ENCODE measurements at regions not wholly inside any gene's neighbourhood (a gene's known extent, or its start where the extent isn't known, plus 50 kb on each side); places are given as distances from the start of the nearest gene placed in this dataset.

DNA sequence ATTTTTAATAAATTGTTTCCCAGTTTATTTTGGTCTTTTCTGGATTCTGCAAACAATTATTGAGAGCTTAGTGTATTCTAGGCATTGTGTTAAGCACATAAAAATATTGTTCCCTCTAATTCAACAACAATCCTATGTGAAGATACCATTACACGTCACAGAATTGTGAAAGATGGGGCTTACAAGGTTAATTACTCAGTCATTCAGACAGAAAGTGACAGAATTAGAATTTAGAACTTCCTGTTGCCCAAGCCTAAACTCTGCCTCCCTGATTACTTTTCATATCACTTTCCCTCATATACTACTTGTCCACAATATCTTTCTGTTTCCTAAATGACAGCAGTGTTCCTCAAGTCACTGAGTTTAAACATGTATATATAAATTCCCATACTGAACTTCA, 186.7 kb upstream of the VEGFC start:
- DNase-seq (ENCODE audit: low read depth): no peak

DNA sequence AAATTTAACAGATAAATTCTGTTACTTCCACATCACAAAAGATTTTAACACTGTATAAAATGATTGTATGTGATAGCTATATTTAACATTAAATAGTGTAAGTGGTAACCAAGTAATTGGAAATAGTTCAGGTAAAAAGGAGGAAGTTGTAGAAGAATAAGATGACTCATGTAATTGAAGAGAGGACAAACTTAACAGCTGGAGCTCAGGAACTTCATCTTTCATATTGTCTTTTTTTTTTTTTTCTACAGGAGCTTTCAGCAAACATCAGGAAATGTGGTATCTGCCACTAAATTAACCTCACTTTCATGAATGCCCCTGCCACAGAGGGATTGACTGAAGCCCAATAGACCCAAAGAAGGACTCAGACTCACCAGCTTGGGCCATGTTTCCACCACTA, 188.4 kb upstream of the VEGFC start:
- no peak for DNase-seq (ENCODE audit: low read depth)

DNA sequence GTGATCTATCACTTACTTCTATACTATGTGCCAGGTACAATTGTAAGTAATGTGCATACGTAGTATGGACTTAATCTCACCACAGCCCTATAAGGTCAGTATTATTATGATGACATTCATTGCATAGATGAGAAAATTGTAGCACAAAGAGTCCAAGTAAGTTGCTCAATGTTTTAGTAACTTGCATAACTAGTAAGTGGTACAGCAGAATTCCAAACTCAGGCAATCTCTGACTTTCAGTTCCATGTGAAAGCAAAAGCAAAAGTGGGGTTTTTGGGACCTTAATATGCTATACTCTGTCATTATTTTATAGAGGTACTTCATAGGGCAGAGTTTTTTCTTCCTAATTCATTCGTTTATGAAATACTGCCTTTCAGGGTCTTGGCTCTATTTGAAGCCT, 188.8 kb upstream of the VEGFC start:
- DNase-seq (ENCODE audit: low read depth): no peak

DNA sequence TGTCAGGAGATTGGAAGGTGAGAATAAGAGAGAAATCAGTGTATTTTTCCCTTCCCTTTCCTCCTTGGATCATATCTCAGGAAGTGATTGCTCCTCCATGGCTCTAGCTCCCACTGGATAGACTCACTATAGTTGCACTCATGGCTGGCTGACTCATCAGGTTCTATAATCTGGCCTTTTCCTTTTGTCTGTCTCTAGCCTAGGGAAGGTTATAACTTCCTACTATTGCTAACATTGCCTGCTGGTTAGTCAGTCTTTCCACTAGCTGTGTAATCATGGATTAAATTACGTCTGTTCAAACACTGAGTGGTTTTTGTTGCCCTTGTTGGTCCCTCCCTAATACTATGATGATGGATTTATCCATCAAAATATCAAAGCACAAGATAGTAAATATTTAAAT, 195.5 kb upstream of the VEGFC start:
- DNase-seq (ENCODE audit: low read depth): no peak

DNA sequence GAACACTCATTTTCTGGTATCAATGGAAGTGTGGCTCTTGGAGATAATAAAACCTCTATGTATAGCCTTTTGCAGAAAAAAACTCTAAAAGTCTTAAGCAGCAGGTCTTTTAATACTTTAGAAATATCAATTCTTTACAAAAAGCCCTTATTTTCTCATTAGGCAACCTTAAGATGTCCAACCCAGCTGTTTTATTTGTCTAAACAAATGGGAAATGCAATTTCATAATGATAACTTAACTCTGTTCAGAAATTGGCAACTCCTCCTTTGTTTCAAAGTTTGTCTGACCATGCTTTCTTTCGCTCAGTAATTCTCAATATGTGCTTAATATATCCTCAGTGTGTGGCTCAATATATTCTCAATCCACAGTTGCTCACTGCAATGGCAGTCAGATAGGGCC, 196.5 kb upstream of the VEGFC start:
- DNase-seq (ENCODE audit: low read depth): no peak

DNA sequence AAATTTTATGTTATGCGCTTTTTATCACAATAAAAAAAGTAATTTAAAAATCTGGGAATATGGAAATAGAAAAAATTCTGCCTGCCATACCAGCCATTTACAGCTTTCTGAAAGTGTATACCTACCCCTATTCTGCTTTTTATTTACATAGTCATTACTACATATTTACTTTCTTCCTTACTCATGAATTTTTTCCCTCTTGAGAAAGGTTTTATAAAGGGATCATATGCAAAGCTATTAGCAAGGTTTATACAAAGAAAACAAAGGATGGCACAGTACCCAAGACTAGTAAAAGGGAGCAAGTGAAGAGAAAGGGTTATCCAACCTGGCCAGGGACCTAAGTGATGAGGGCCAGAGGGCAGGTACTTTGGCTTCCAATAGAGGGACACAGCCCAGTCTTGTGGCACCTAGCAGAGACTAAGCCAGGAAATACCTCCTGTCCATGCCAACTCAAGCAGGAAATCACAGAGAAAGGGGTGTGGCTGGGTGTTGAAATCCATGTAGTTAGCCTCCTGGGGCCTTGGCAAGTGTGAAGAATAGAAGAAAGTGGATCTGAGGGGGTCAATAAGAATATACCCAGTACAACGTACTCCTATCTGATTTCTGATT, 207.3 kb upstream of the VEGFC start:
- no peak for DNase-seq (ENCODE audit: low read depth)

DNA sequence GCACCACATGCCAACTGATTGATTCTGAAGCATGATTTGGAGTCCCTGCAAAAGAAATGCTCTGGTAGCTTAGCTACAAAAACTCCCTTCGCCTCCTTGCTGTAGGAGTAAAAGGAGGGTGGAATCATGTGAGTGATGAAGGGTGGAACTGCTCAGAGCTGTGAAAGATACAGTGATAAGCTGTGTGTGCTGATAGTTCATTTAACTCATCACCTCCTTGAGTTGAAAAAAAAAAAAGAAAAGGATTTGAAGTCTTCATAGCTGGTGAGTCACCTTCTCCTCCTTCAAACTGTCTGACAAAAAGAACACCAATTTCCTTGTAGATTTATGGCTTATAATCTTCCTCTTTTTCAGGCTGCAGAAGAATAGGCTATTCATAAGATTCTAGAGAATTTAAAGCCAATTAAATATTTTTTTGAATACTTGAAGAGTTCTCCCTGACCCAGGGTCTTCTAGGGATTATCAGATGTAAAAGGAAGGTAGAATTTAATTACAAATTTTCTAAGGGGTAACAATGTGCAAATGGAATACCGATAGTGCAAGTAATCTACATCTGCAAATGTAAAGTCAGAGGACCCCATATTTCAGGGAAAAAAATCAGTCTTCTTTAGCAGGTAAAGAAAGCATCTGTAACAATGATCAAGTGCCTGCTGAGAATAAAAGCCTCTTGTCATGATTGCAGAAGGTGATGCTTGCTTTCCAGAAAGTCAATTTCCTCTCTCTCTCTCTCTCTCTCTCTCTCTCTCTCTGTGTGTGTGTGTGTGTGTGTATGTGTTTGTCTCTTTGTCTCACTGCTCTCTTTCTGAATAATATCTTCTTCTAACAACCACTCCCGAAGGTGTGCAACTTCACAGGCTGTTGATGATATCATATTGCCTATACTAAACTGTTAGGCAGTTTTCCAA, 208.8 kb upstream of the VEGFC start:
- no peak for DNase-seq (ENCODE audit: low read depth)

DNA sequence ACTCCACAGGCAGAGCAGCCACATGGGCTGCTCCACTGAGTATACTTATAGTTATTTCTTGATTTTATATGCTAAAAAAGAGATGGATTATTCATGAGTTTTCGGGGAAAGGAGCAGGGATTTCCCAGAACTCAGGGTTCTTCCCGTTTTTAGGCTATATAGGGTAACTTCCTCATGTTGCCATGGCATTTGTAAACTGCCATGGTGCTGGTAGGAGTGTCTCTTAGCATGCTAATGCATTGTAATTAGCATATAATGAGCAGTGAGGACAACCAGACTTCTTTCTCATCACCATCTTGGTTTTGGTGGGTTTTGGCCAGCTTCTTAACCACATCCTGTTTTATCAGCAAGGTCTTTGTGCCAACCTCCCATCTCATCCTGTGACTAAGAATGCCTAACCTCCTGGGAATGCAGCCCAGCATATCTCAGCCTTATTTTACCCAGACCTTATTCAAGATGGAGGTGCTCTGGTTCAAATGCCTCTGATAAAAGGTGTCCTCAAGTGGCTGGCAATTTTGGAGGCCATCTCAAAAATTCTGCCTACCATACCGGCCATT, 213.0 kb upstream of the VEGFC start:
- DNase-seq (ENCODE audit: low read depth): no peak

DNA sequence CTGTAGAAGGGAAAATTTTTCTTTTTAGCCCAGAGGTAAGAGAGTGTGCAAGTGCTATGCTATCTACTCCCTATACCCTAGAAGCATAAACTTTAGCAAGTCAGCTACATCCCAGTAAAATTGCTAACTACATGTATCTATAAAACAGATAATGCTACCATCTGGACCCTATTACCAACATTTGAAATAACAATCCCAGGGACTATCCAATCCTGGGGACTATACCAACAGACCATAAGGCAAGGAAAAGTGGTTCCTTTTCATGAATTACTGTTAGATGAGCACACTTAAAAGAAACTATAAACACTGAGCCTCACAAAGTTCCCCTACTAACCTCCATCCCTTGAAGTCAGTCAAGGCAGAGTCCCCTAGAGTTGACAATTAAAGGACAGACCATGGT, 213.6 kb upstream of the VEGFC start:
- DNase-seq (ENCODE audit: low read depth): no peak

DNA sequence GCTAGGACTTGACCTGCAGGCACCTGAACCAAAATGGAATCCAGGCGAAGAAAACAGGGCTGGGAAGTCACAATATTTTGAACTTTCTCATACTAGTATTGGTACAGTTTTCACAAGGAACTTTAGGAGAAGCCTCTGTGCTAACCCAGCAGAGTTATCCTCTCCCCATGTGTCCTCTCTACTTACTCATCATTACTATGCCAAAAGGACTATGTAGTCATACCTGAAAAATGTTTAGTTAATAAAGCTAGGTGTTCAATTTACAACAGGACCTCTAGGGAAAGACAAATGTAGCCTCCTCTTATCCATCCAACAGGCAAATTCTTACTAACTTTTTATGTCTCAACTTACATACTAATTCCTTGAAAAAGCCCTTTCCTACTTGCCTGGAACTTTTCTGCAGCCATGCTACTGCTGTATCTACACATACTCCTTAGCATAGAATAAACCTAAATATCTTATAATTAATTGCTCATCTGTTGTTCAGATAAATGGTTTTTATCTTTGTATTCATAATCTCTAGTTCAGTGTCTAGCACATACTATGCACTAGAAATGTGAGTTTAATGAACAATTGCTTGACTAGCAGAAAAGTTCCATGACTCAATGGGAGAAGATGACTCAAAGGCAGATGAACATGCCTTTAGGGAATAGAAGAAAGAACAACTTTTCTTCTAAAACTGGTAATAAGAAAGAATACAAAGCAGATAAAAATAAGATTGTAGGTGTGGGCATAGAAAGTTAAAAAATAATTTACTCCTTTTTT, 215.5 kb upstream of the VEGFC start:
- no peak for DNase-seq (ENCODE audit: low read depth)

DNA sequence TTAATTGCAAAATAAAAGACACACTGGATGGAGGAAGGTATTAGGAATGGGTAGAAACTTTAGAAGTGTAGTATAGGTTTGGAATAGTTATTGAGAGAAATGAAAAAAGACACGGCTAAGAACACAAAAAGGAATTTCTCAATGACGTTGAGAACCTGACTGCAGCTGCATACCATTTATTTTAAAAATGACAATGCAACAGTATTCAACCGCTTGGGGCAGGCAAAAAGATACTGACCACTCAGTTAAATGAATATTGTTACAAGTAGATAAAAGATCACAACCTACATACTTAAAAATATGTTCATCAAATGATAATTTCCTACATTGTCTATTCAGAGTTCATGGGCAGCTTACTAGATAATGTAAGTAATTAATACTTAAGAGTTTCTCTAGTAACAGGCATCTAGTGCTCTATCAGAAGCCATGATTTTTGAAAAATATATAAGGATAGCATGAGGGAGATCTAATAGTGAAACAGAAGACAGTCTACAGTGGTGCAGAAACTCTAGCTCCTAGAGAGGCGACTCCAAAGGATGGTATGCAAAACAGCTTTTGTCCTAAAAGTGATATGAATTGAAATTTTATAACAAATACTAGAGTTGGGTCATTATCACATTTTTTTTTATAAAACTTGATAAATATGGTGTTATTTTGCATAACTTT, 216.2 kb upstream of the VEGFC start:
- no peak for DNase-seq (ENCODE audit: low read depth)

DNA sequence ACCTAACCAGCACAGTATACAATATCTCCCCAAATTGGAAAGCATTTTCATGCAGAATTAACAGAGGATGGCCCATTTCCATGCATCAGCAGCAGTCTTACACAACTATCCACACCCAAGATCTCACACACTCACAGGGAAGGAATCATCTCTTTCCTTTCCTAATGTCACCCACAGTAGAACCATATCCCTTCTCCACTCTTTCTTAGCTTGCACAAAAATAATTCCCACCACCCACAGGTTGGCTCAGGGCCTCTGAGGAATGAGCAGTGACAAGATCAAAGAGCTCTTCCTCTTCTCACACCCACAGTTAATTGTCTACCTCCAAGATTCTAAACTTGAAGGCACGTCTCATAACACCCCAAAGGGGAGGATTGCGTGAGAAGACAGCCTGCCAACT, 217.7 kb upstream of the VEGFC start:
- DNase-seq (ENCODE audit: low read depth): no peak

DNA sequence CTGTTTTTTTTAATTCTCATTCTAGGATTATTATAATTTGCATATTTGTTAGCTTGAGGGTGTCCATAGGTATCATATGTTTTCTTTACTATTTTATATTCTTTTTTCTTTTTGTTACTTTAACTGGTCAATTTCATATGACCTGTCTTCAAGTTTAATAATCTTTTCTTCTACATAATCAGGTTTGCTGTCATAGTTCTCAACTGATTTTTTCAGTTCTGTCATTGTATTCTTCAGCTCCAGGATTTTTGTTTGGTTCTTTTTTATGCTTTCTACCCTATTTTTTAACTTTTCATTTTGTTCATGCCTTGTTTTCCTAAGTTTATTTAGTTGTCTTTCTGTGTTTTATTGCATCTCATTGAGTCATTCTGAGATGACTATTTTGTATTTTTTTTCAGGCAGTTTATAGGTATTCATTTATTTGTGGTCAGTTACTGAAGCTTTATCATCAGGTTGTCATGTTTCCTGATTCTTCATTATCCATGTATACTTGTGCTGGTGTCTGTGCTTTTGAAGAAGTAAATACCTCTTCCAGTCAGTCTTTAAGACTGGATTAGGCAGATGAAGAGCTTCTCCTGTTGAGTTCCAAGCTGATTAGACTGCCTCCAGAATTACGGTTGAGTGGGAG, 220.3 kb upstream of the VEGFC start:
- DNase-seq (ENCODE audit: low read depth): no peak

DNA sequence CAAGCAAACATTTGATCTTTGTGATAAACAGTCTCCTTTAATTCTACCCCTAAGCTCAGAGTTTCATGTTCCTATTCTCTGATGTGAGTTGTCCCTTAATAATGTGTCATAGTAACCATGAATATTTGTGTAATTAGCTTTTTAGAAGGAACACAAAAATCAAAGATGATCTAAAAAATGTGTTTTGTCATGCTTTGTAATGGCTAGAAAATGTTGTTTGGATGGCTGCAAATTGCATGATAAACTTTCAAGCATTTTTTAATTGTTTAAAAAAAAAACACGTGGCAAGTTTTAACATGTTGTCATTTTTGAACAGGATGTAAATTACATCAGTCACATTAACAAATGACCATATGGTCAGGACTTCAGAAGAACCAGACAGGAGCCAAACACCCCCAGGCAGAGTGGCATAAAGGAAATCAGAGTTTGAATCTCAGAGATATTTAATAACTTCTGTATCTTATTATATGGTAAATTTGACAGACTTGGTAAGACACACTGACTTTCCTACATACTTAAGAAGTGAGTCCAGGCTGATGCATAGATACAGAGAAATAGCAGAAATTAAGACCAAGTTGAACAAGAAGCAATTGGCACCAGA, 223.9 kb upstream of the VEGFC start:
- no peak for DNase-seq (ENCODE audit: low read depth)

DNA sequence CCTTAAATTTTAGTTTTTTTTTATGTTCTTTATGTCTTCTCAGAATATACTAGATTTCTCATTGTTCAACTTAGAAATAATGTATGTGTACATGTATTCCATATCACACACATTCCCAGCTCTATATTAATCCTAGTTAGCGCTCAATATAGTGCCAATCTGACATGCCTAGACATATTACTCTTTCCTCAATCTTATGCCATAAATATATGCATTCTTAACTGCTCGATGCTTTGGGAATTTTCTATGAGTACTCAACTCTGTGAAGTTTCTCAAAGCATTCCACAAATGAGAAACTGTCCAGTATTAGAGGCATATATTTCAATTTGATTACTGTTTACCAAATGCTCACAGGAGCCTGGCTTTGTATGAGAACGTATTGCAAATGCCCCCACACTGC, 231.2 kb upstream of the VEGFC start:
- DNase-seq (ENCODE audit: low read depth): no peak

DNA sequence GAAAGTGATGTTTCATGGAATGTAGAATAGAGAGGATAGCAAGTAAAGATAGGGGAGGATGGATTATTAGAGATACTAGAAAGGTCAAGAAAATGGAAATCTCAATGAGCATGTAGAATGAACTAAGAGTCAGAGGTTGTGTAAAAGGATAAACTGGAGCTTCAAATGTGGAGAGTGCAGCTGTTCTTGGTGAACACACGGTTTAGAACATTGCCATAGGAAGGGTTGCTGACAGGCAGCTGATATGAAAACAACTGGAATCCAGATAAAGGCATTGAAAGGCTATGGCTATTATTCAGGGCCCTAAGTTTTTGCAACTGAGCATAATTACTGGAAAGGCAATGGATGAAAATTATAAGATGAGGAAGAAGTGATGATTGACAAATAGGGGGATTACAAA, 239.6 kb upstream of the VEGFC start:
- no peak for DNase-seq (ENCODE audit: low read depth)

DNA sequence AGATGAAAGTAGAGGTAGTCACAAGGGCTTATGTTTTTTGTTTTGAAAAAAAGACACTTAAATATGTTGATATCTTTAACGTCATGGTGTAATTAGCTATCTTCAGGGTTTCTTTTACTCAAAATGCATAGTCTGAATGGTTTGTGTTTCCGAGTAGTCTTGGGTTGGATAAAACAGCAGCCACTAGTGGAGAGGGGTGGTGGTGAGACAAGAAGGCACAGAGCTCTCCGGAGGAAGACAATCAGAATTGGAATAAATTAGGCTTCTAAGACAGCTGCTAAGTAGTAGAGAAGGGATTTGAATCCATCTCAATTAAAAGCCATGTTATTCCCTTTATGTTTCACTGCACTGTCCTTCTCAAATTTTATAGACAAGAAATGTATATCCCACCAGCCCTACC, 240.4 kb upstream of the VEGFC start:
- DNase-seq (ENCODE audit: low read depth): no peak

DNA sequence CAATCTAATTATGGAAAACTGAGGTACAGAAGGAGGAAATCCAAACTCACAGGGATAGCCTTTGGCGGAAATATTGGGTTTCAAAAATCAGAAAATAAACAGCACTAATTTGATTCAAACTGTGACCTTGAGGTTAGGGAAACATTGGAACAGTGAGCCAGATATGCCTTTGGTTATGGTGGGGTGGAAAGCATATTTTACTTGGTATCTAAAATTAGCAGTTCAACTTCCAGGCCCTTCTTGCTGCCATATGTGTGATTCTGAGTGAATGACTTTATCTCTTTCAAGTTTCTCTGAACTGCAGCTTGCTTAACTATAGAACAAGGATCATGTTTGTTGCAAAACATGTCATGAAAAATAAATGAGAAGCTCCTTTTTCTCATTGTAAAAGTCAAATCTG, 240.9 kb upstream of the VEGFC start:
- no peak for DNase-seq (ENCODE audit: low read depth)

DNA sequence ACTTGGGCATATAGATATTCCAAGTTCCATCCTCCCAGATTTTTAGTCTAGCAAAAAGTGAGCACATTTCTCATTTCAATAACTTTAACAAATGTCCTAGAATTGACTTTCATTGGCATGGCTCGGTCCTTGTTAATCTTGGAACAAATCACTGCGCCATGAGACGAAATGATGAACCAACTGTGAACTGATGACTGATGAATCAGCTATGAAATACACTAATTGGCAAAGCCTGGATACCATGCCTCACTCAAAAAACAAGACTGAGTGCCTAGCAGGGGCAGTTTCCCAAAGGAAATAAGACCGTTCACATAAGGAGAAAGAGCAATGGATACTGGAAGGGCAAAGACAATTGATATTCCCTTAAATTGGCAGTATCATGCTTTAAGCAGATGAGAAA, 248.6 kb upstream of the VEGFC start:
- no peak for DNase-seq (ENCODE audit: low read depth)

DNA sequence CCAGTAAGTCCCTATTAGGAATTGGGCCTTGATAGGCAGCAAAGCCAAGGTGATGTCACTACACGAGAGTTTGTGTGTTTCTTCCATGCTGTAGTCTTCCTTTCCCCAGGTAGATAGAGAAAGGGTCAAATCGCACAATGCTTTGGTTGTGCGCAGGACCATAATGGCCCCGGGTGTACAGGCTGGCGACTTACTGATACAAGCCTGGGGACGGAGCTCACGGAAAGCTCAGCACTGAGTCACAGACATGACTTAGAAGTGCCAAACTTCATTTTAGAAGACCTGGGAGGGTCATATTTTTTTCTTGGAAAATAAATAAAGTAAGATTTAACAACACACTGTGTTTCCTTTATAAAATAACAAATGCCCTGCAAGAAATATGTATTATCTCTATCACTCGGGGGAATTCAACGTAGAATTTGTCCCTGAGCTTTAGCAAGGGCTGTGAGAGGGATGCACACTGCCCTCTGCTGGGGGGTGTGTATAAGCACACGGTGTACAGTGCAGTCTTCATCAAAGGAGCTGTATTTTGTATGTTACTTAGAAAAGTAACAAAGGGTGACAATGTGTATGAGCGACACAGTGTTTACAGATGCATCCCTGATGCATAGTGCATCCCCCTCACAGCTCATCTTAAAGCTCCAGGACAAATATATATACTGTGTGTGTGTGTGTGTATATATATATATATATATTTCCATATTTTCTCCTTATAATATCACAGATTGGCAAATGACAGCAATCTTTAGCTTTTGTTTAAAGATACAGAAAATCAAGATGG, 254.5 kb upstream of the VEGFC start:
- peak; percentile 18 for DNase-seq (ENCODE audit: low read depth)

DNA sequence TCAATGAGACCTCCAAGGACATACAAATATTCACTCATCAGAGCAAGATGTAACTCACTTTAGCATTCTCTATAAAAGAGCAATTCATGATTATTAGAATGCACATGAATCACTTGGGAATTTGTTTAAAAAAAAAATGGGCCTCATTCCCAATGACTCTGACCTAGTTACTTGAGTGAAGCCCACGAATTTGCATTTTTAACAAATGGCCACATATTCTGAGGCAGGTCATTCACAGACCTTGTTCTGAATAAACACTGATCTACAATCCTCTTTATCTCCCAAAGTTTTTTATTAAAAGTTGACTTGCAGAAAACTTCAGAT, 255.1 kb upstream of the VEGFC start:
- DNase-seq (ENCODE audit: low read depth): no peak

Data from stimulated activated CD8-positive, alpha-beta memory T cell treated with anti-CD3 and anti-CD28 coated beads, Interleukin-12 subunit alpha, Interleukin-12 subunit beta, amount 100 ng/mL, for 1 hour (primary cell).